OCI-LY7 (cell line): ENCODE measurements at regions not wholly inside any gene's neighbourhood (a gene's known extent, or its start where the extent isn't known, plus 50 kb on each side); places are given as distances from the start of the nearest gene placed in this dataset.

Source experiments
- BruUV-seq: library from RNA; stranded (reverse); fragments of 400-500 nt; replicated peaks from 2 replicates; lab custom pipeline; 2021; lab: Mats Ljungman, UMichigan
- CTCF ChIA-PET: fragments of 300-600 bp; sonication (Branson Sonifier 250); formaldehyde crosslinking; loops from one replicate; lab custom pipeline; 2022; ENCODE audit warnings: antibody characterized with exemption; ENCODE audit not compliant: unreplicated experiment; lab: Charles Lee
- POLR2A ChIA-PET: fragments of 300-600 bp; sonication (Branson Sonifier 250); formaldehyde crosslinking; loops from one replicate; lab custom pipeline; 2022; ENCODE audit warnings: antibody characterized with exemption; lab: Charles Lee
- DNase-seq: peaks from one replicate; pipeline ENCODE4 v3.0.0-alpha.2; 2015; ENCODE audit warnings: low spot score
- H2AFZ ChIP-seq: fragments of 200-600 bp; sonication (generic), shearing (Covaris generic); 2 replicates; pipeline ENCODE4 v1.6.1; 2014; ENCODE audit warnings: mild to moderate bottlenecking, antibody characterized with exemption, low read length, moderate library complexity
- H3K27ac ChIP-seq: fragments of 200-600 bp; sonication (generic); 2 replicates; pipeline ENCODE4 v1.5.1; 2014; ENCODE audit warnings: mixed run types, low read depth, mild to moderate bottlenecking, moderate library complexity, low read length, inconsistent platforms; ENCODE audit not compliant: poor library complexity, severe bottlenecking
- H3K36me3 ChIP-seq: fragments of 200-600 bp; sonication (generic); 2 replicates; pipeline ENCODE4 v1.6.1; 2014; ENCODE audit warnings: mild to moderate bottlenecking, antibody characterized with exemption, low read length, moderate library complexity, mixed read lengths; ENCODE audit not compliant: insufficient read depth
- H3K4me1 ChIP-seq: fragments of 200-600 bp; sonication (generic); 2 replicates; pipeline ENCODE4 v1.5.1; 2014; ENCODE audit warnings: mild to moderate bottlenecking, low read length; ENCODE audit not compliant: insufficient read depth, poor library complexity, severe bottlenecking
- H3K4me2 ChIP-seq: fragments of 200-600 bp; sonication (generic); 2 replicates; pipeline ENCODE4 v1.6.1; 2014; ENCODE audit warnings: mild to moderate bottlenecking, low read length
- H3K4me3 ChIP-seq: fragments of 200-600 bp; sonication (generic); 2 replicates; pipeline ENCODE4 v1.5.1; 2014; ENCODE audit warnings: mild to moderate bottlenecking, low read depth, low read length; ENCODE audit not compliant: poor library complexity, severe bottlenecking
- H3K79me2 ChIP-seq: fragments of 200-600 bp; sonication (generic); 2 replicates; pipeline ENCODE4 v1.6.1; 2016; ENCODE audit warnings: low read depth, mild to moderate bottlenecking, low read length, moderate library complexity, mixed read lengths; ENCODE audit not compliant: insufficient read depth
- H3K9me2 ChIP-seq: fragments of 200-600 bp; sonication (generic); 2 replicates; pipeline ENCODE4 v1.6.1; 2016; ENCODE audit warnings: mild to moderate bottlenecking, low read length, mixed read lengths; ENCODE audit not compliant: insufficient read depth
- H3K9me3 ChIP-seq: fragments of 200-600 bp; sonication (generic); 2 replicates; pipeline ENCODE4 v1.6.1; 2014; ENCODE audit warnings: mild to moderate bottlenecking, mixed run types, low read length, mixed read lengths
- H4K20me1 ChIP-seq: fragments of 200-600 bp; sonication (generic); 2 replicates; pipeline ENCODE4 v1.6.1; 2014; ENCODE audit warnings: mild to moderate bottlenecking, antibody characterized with exemption, low read length, moderate library complexity, mixed read lengths; ENCODE audit not compliant: insufficient read depth
- CTCF ChIP-seq: fragments of 200-600 bp; sonication (generic); conservative IDR thresholded peaks from 2 replicates; pipeline ENCODE4 v1.5.1; 2014; ENCODE audit warnings: mild to moderate bottlenecking, antibody characterized with exemption, low read length, moderate library complexity, mixed read lengths
- EZH2phosphoT487 ChIP-seq: fragments of 200-600 bp; sonication (generic); IDR thresholded peaks from 2 replicates; pipeline ENCODE4 v1.6.1; 2018; ENCODE audit warnings: low read depth, borderline replicate concordance, mild to moderate bottlenecking, mixed run types, antibody characterized with exemption, low read length, moderate library complexity, mixed read lengths
- intact Hi-C: fragments of 100-400 bp; cut with micrococcal nuclease; formaldehyde crosslinking; loops from one replicate; pipeline ENCODE4 v1.10.0; 2022; ENCODE audit not compliant: unreplicated experiment

- no peak overlapping the region for H2AFZ ChIP-seq
- ChIA-PET CTCF (interaction anchor here (0.7 kb wide), 1 partner anchor 167 kb away, joined by 4 read pairs; no protein-coding TSS in a partner anchor), POLR2A (no interaction called here)
- TF ChIP-seq EZH2phosphoT487, result no peak
- no peak for TF ChIP-seq CTCF
- no peak overlapping the region for H3K4me3 ChIP-seq
- H3K9me3 ChIP-seq, result no peaks in the 10 kb centered on the region
- no peaks in the 10 kb centered on the region for H3K9me2 ChIP-seq
- no peak overlapping the region for H3K4me2 ChIP-seq
- H4K20me1 ChIP-seq, result no peaks in the 10 kb centered on the region
- intact Hi-C loops, result no loop called here
- no peak overlapping the region for H3K27ac ChIP-seq
- no peaks in the 10 kb centered on the region for H3K79me2 ChIP-seq
- H3K4me1 ChIP-seq, result no peaks in the 10 kb centered on the region
- BruUV-seq, result no TSS peak
- no peaks in the 10 kb centered on the region for H3K36me3 ChIP-seq
- DNase-seq, result no peak
These were observed 349.4 kb downstream of the PREX1 start for GRCh38 chr20:48478370-48478769.

- no peak overlapping the region for H3K4me2 ChIP-seq
- H3K9me2 ChIP-seq, result no peaks in the 10 kb centered on the region
- H3K27ac ChIP-seq, result no peak overlapping the region
- BruUV-seq, result no TSS peak
- no peaks in the 10 kb centered on the region for H3K79me2 ChIP-seq
- no peaks in the 10 kb centered on the region for H3K4me1 ChIP-seq
- TF ChIP-seq CTCF, result no peak
- TF ChIP-seq EZH2phosphoT487, result no peak
- POLR2A ChIA-PET, result interaction anchor here (0.5 kb wide), 1 partner anchor 1970 kb away, joined by 3 read pairs; no protein-coding TSS in a partner anchor
- CTCF ChIA-PET, result no interaction called here
- H3K4me3 ChIP-seq, result no peak overlapping the region
- H2AFZ ChIP-seq, result no peak overlapping the region
- intact Hi-C loops, result no loop called here
- no peaks in the 10 kb centered on the region for H3K9me3 ChIP-seq
- H4K20me1 ChIP-seq, result no peaks in the 10 kb centered on the region
- H3K36me3 ChIP-seq, result no peaks in the 10 kb centered on the region
- no peak for DNase-seq
These were observed 350.9 kb downstream of the PREX1 start for GRCh38 chr20:48476854-48477253.

GRCh38 chr20:48474022-48474421, 353.8 kb downstream of the PREX1 start:
- no peak for TF ChIP-seq EZH2phosphoT487
- TF ChIP-seq CTCF, result no peak
- ChIA-PET POLR2A (no interaction called here), CTCF (no interaction called here)

More at GRCh38 chr20:48474022-48474421, 353.8 kb downstream of the PREX1 start:
- Histone ChIP-seq H3K4me3 (no peak overlapping the region), H3K27ac (no peak overlapping the region), H2AFZ (no peak overlapping the region), H3K36me3 (no peaks in the 10 kb centered on the region), H3K4me1 (no peaks in the 10 kb centered on the region), H3K9me2 (no peaks in the 10 kb centered on the region), H3K4me2 (no peak overlapping the region), H3K79me2 (no peaks in the 10 kb centered on the region), H3K9me3 (no peaks in the 10 kb centered on the region), H4K20me1 (no peaks in the 10 kb centered on the region)
- intact Hi-C loops, result no loop called here
- no peak for DNase-seq
- no TSS peak for BruUV-seq
